SK-N-MC (cell line): ENCODE measurements at regions not wholly inside any gene's neighbourhood (a gene's known extent, or its start where the extent isn't known, plus 50 kb on each side); places are given as distances from the start of the nearest gene placed in this dataset.

Experiments
- EZH2 ChIP-seq: fragments of 200-600 bp; sonication (generic); IDR thresholded peaks from one replicate; pipeline ENCODE4 v1.6.1; 2017; ENCODE audit warnings: antibody characterized with exemption
- FOXP2 ChIP-seq: optimal IDR thresholded peaks from 2 replicates; pipeline ENCODE3; 2011; ENCODE audit warnings: mild to moderate bottlenecking, moderate library complexity; ENCODE audit not compliant: insufficient read depth; ENCODE audit errors: extremely low read length, control extremely low read depth
- POLR2AphosphoS5 ChIP-seq: IDR thresholded peaks from 2 replicates; pipeline ENCODE4 v1.6.1; 2012; ENCODE audit warnings: mild to moderate bottlenecking, low read depth, low read length, borderline replicate concordance

DNA sequence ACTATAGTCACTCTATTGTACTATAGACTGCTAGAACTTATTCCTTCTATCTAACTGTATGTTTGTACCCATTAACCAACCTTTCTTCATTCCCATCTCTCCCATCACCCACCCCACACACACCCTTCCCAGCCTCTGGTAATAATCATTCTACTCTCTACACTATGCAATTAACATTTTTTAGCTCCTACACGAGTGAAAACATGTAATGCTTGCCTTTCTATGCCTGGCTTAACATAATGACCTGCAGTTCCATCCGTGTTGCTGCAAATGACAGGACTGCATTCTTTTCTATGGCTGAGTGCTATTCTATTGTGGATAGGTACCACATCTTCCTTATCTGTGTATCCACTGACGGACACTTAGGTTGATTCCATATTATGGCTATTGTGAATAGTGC is 95.5 kb downstream of the ALDH8A1 start:
- TF ChIP-seq POLR2AphosphoS5 (no peak), EZH2 (no peak), FOXP2 (no peak)
